Adrenal gland (tissue), 9 donors: ENCODE measurements at regions not wholly inside any gene's neighbourhood (a gene's known extent, or its start where the extent isn't known, plus 50 kb on each side); places are given as distances from the start of the nearest gene placed in this dataset.

Experiments used
- DNase-seq, 7 donors: peaks; one replicate each; pipeline ENCODE4 v3.0.0-alpha.2; 2019 to 2020
- H3K27ac ChIP-seq, 5 donors: fragments of 200-600 bp; sonication (generic) in 4 of 5; 1 replicate in 3 of 5; 2 replicates in 2 of 5; pipeline versions ENCODE4 v1.5.1 to v1.8.0; 2016 to 2020; ENCODE audit warnings: mild to moderate bottlenecking in 1 of 5
- H3K27me3 ChIP-seq: fragments of 200-600 bp; 2 replicates; pipeline ENCODE4 v1.8.0; 2021
- H3K36me3 ChIP-seq, 2 donors: fragments of 200-600 bp; replicated peaks in 1 of 2; 1 replicate in 1 of 2; 2 replicates in 1 of 2; pipeline versions ENCODE4 v1.5.1 to v1.8.0; 2018 to 2022
- H3K4me1 ChIP-seq, 2 donors: fragments of 200-600 bp; replicated peaks in 1 of 2; 1 replicate in 1 of 2; 2 replicates in 1 of 2; pipeline versions ENCODE4 v1.5.1 to v1.8.0; 2018 to 2021
- H3K4me3 ChIP-seq, 4 donors: fragments of 200-600 bp; sonication (generic) in 3 of 4; one replicate each; pipeline ENCODE4 v1.5.1; 2016 to 2018
- H3K9me3 ChIP-seq, 3 donors: fragments of 200-600 bp; sonication (generic) in 1 of 3; replicated peaks in 1 of 3; 1 replicate in 2 of 3; 2 replicates in 1 of 3; pipeline versions ENCODE4 v1.5.1 to v1.8.0; 2016 to 2021
- CTCF ChIP-seq, 6 experiments: fragments of 450-650 bp in 4 of 6; fragments of 200-600 bp in 2 of 6; sonication (generic) in 1 of 6; IDR thresholded peaks; 1 replicate in 5 of 6; 2 replicates in 1 of 6; pipeline versions ENCODE4 v1.5.1 to v1.8.0; 2016 to 2021; ENCODE audit warnings: antibody characterized with exemption in 6 of 6, mild to moderate bottlenecking in 2 of 6, moderate library complexity in 1 of 6
- POLR2A ChIP-seq, 2 donors: fragments of 450-650 bp; IDR thresholded peaks; one replicate each; pipeline ENCODE4 v1.6.1; 2017; ENCODE audit warnings: antibody characterized with exemption in 2 of 2, mild to moderate bottlenecking in 2 of 2, moderate library complexity in 1 of 2
- WGBS, 4 donors: extraction: QIAGEN DNeasy Blood & Tissue Kit in 2 of 4; methylation state at CpG; one replicate each; pipeline versions ENCODE4 v1.1.5 to v1.1.7; 2013 to 2017; 5-methylcytosine and 5-hydroxymethylcytosine counted together
- intact Hi-C, 2 donors: fragments of 100-400 bp; cut with DNase I; formaldehyde crosslinking; loops; one replicate each; pipeline versions ENCODE4 v1.14.1 to v1.15.0; 2022 to 2023
- donor health status: healthy with polysubstance abuse.
- donor health status: Bipolar disorder and iron deficiency.
- donor health status: DM: yes; HTN: yes; CAD: no.
- donor health status: DM: no; HTN: no; CAD: no.
- donor health status: DM: no; HTN: no; CAD: no.

GRCh38 chr6:77217896-77218295, 245.4 kb downstream of the HTR1B start:
- no peaks in the 10 kb centered on the region for H3K9me3 ChIP-seq
- H3K27me3 ChIP-seq, result no peaks in the 10 kb centered on the region
- intact Hi-C loops, result no loop called here
- TF ChIP-seq CTCF (IDR thresholded peaks at IDR 0.05), result no peak
- TF ChIP-seq POLR2A (IDR thresholded peaks at IDR 0.05), result no peak
- H3K36me3 ChIP-seq, result no peaks in the 10 kb centered on the region
- H3K27ac ChIP-seq, result no peak overlapping the region
- no peaks in the 10 kb centered on the region for H3K4me1 ChIP-seq
- no peak overlapping the region for H3K4me3 ChIP-seq
- DNase-seq, result no peak

GRCh38 chr6:77205936-77206335, 257.4 kb downstream of the HTR1B start:
- TF ChIP-seq CTCF (IDR thresholded peaks at IDR 0.05) (no peak), POLR2A (IDR thresholded peaks at IDR 0.05) (no peak)
- no peak overlapping the region for H3K27ac ChIP-seq
- H3K9me3 ChIP-seq, result no peaks in the 10 kb centered on the region
- no peaks in the 10 kb centered on the region for H3K4me1 ChIP-seq
- H3K27me3 ChIP-seq, result no peaks in the 10 kb centered on the region
- intact Hi-C loops, result no loop called here
- no peak for DNase-seq
- no peaks in the 10 kb centered on the region for H3K36me3 ChIP-seq
- no peak overlapping the region for H3K4me3 ChIP-seq

- DNase-seq, result no peak
Measured at GRCh38 chr6:77204555-77204954, 258.7 kb downstream of the HTR1B start.

GRCh38 chr6:77183447-77183846, 279.8 kb downstream of the HTR1B start:
- intact Hi-C loops, result no loop called here
- Histone ChIP-seq H3K4me1 (no peaks in the 10 kb centered on the region), H3K9me3 (peaks cover 0 to 6% (median 4%) of the 10 kb centered on the region in 3 donors), H3K27me3 (no peaks in the 10 kb centered on the region), H3K4me3 (no peak overlapping the region), H3K36me3 (no peaks in the 10 kb centered on the region), H3K27ac (no peak overlapping the region)
- WGBS, 4 donors, result 66 to 91% (median 68%) methylated on average over 3 of the region's 3 CpGs
- TF ChIP-seq POLR2A (IDR thresholded peaks at IDR 0.05) (no peak), CTCF (IDR thresholded peaks at IDR 0.05) (no peak)
- no peak for DNase-seq

More at GRCh38 chr6:77204555-77204954, 258.7 kb downstream of the HTR1B start:
- WGBS, 4 donors, result 86 to 95% (median 92%) methylated on average over 1 of the region's 1 CpG
- intact Hi-C loops, result no loop called here
- H3K9me3 ChIP-seq, result no peaks in the 10 kb centered on the region
- no peaks in the 10 kb centered on the region for H3K4me1 ChIP-seq
- no peak for TF ChIP-seq CTCF (IDR thresholded peaks at IDR 0.05)
- no peak overlapping the region for H3K27ac ChIP-seq
- H3K27me3 ChIP-seq, result no peaks in the 10 kb centered on the region
- no peaks in the 10 kb centered on the region for H3K36me3 ChIP-seq
- H3K4me3 ChIP-seq, result no peak overlapping the region
